SJCRH30 (cell line): ENCODE measurements at regions not wholly inside any gene's neighbourhood (a gene's known extent, or its start where the extent isn't known, plus 50 kb on each side); places are given as distances from the start of the nearest gene placed in this dataset.

Experiments
- DNase-seq, 2 experiments: peaks; one replicate each; pipeline ENCODE4 v3.0.0-alpha.2; 2015 to 2020
- H3K27ac ChIP-seq: fragments of 250-450 bp; sonication (Bioruptor Pico); 2 replicates; pipeline ENCODE4 v1.5.1; 2020; ENCODE audit warnings: mild to moderate bottlenecking, moderate library complexity
- H3K27me3 ChIP-seq: fragments of 250-450 bp; sonication (Bioruptor Pico); 2 replicates; pipeline ENCODE4 v1.5.1; 2020; ENCODE audit warnings: mild to moderate bottlenecking, moderate library complexity
- H3K36me3 ChIP-seq: fragments of 250-450 bp; sonication (Bioruptor Pico); 2 replicates; pipeline ENCODE4 v1.5.1; 2020; ENCODE audit warnings: mild to moderate bottlenecking, moderate library complexity
- H3K4me1 ChIP-seq: fragments of 250-450 bp; sonication (Bioruptor Pico); 2 replicates; pipeline ENCODE4 v1.5.1; 2020; ENCODE audit warnings: mild to moderate bottlenecking, moderate library complexity
- H3K4me3 ChIP-seq: fragments of 250-450 bp; sonication (Bioruptor Pico); 2 replicates; pipeline ENCODE4 v1.5.1; 2020; ENCODE audit warnings: mild to moderate bottlenecking, moderate library complexity
- H3K9me3 ChIP-seq: fragments of 250-450 bp; sonication (Bioruptor Pico); replicated peaks from 2 replicates; pipeline ENCODE4 v1.5.1; 2020; ENCODE audit warnings: mild to moderate bottlenecking, moderate library complexity

- no peaks in the 10 kb centered on the region for H3K27me3 ChIP-seq
- H3K27ac ChIP-seq = no peak overlapping the region
- no peaks in the 10 kb centered on the region for H3K36me3 ChIP-seq
- no peaks in the 10 kb centered on the region for H3K9me3 ChIP-seq
- no peak for DNase-seq
- no peaks in the 10 kb centered on the region for H3K4me1 ChIP-seq
- no peak overlapping the region for H3K4me3 ChIP-seq
Observed at GRCh38 chr22:40123387-40123786, 54.3 kb upstream of the TNRC6B start.
